Right atrium auricular region (tissue), 2 donors: ENCODE measurements at regions not wholly inside any gene's neighbourhood (a gene's known extent, or its start where the extent isn't known, plus 50 kb on each side); places are given as distances from the start of the nearest gene placed in this dataset.

Source experiments
- DNase-seq: peaks from one replicate; pipeline ENCODE4 v3.0.0-alpha.2; 2019; ENCODE audit warnings: low spot score
- H3K27ac ChIP-seq, 2 donors: fragments of 200-600 bp; sonication (generic); 1 replicate in 1 of 2; 2 replicates in 1 of 2; pipeline ENCODE4 v1.5.1; 2016 to 2019
- H3K27me3 ChIP-seq, 2 donors: fragments of 200-600 bp; sonication (generic); one replicate each; pipeline versions ENCODE4 v1.5.1 to v1.6.0; 2017 to 2019
- H3K36me3 ChIP-seq: fragments of 200-600 bp; sonication (generic); one replicate; pipeline ENCODE4 v1.5.1; 2016
- H3K4me1 ChIP-seq, 2 donors: fragments of 200-600 bp; sonication (generic); one replicate each; pipeline versions ENCODE4 v1.5.1 to v1.6.0; 2017 to 2019
- H3K4me3 ChIP-seq, 2 donors: fragments of 200-600 bp; sonication (generic); 1 replicate in 1 of 2; 2 replicates in 1 of 2; pipeline ENCODE4 v1.5.1; 2017 to 2019; ENCODE audit warnings: mild to moderate bottlenecking in 1 of 2, moderate library complexity in 1 of 2
- H3K9me3 ChIP-seq, 2 donors: fragments of 200-600 bp; sonication (generic); one replicate each; pipeline ENCODE4 v1.5.1; 2019
- TF ChIP-seq, protein P1 (sequence below), 2 donors: fragments of 200-600 bp; sonication (generic); IDR thresholded peaks; one replicate each; pipeline ENCODE4 v1.5.1; 2019; ENCODE audit warnings: antibody characterized with exemption in 2 of 2

DNA sequence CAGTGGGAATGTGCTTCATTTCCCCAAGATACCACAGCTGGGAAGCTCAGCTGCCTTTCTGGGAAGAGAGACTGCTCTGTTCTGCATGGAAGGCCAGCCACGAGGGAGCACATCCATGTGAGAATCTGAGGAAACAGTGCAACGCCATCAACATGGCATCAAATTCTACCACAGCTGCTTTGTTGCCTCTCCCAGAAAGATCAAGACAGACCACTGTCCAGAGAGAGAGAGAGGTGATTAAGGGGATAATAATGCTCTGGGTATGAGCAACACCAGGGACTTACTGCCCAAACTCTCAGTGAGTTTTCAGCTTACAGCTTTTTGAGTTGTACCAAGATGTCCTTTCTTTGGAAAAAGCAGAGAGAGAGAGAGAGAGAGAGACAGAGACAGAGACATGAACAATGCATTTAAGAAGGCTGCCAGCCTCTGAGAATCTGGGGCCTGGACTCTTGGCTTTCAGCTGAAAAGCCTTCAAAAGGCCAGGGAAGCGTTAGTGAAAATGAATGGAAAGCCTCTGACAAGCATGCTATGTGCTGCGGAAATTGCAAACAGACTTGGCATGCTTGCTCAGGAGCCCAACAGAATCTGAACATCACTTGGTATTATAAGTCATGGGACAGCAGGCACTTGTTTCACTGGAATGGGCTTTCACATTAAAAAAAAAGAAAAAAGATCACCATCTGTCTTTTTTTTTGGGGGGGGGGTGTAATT is 223.1 kb downstream of the MAP2K6 start:
- TF ChIP-seq, protein P1, sequence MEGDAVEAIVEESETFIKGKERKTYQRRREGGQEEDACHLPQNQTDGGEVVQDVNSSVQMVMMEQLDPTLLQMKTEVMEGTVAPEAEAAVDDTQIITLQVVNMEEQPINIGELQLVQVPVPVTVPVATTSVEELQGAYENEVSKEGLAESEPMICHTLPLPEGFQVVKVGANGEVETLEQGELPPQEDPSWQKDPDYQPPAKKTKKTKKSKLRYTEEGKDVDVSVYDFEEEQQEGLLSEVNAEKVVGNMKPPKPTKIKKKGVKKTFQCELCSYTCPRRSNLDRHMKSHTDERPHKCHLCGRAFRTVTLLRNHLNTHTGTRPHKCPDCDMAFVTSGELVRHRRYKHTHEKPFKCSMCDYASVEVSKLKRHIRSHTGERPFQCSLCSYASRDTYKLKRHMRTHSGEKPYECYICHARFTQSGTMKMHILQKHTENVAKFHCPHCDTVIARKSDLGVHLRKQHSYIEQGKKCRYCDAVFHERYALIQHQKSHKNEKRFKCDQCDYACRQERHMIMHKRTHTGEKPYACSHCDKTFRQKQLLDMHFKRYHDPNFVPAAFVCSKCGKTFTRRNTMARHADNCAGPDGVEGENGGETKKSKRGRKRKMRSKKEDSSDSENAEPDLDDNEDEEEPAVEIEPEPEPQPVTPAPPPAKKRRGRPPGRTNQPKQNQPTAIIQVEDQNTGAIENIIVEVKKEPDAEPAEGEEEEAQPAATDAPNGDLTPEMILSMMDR (IDR thresholded peaks at IDR 0.05): no peak
- Histone ChIP-seq H3K27ac (no peak overlapping the region), H3K4me1 (no peaks in the 10 kb centered on the region), H3K27me3 (no peaks in the 10 kb centered on the region), H3K36me3 (no peaks in the 10 kb centered on the region), H3K4me3 (no peak overlapping the region), H3K9me3 (no peaks in the 10 kb centered on the region)
- no peak for DNase-seq

GRCh38 chr17:69639096-69639495 is 224.6 kb downstream of the MAP2K6 start:
- Histone ChIP-seq H3K4me3 (no peak overlapping the region), H3K27me3 (no peaks in the 10 kb centered on the region), H3K4me1 (no peaks in the 10 kb centered on the region), H3K9me3 (no peaks in the 10 kb centered on the region), H3K27ac (no peak overlapping the region), H3K36me3 (no peaks in the 10 kb centered on the region)
- TF ChIP-seq, protein P1 (IDR thresholded peaks at IDR 0.05): no peak
- DNase-seq: no peak

- no peak for DNase-seq
- H3K9me3 ChIP-seq: no peaks in the 10 kb centered on the region
- TF ChIP-seq, protein P1 (IDR thresholded peaks at IDR 0.05): no peak
- H3K27me3 ChIP-seq: no peaks in the 10 kb centered on the region
- H3K4me1 ChIP-seq: no peaks in the 10 kb centered on the region
- H3K27ac ChIP-seq: no peak overlapping the region
- no peaks in the 10 kb centered on the region for H3K36me3 ChIP-seq
- no peak overlapping the region for H3K4me3 ChIP-seq
Measured at GRCh38 chr17:69640073-69640472, 225.6 kb downstream of the MAP2K6 start.

DNA sequence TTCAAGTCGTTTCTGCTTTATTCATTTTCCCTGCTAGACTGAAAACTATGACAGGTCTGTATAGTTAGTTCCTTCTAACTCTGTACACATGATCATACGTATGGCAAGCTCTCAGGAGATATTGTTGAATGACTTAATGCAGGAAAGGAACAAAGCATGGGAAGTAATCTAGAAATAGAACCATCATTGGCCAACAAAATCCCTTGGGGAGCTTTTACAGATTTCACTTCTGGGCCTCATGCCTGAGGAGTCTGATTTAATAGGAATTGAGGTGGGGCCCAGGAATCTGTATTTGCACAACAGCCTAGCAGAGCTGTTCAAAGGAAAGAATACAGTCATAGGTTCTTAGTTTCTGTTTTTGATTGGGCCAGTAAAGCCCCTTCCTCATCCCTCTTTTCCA is 229.2 kb downstream of the MAP2K6 start:
- no peaks in the 10 kb centered on the region for H3K4me1 ChIP-seq
- no peaks in the 10 kb centered on the region for H3K36me3 ChIP-seq
- no peaks in the 10 kb centered on the region for H3K27me3 ChIP-seq
- DNase-seq: no peak
- H3K4me3 ChIP-seq: no peak overlapping the region
- TF ChIP-seq, protein P1 (IDR thresholded peaks at IDR 0.05): no peak
- H3K9me3 ChIP-seq: no peaks in the 10 kb centered on the region
- no peak overlapping the region for H3K27ac ChIP-seq

DNA sequence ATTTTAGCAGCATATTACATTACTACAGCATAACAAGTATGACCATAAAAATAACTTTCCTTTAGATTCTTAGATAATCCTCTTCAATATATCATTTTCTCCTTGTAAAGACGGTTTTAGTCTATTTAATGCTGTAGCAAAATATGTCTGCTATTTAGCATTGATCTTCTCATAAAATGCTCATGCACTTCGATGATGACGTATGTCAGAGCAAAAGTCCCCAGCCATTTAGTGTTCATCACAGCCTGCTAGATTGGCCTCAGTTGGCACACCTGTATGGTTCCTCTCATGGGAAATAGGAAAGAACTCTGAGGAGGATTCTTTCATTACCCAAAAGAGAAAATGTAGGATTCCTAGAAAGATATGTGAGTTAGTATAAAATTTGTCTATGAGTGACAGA is 232.2 kb downstream of the MAP2K6 start:
- no peak for DNase-seq
- Histone ChIP-seq H3K4me1 (no peaks in the 10 kb centered on the region), H3K36me3 (no peaks in the 10 kb centered on the region), H3K27me3 (no peaks in the 10 kb centered on the region), H3K27ac (no peak overlapping the region), H3K9me3 (no peaks in the 10 kb centered on the region), H3K4me3 (no peak overlapping the region)
- TF ChIP-seq, protein P1 (IDR thresholded peaks at IDR 0.05): no peak

GRCh38 chr17:69650881-69651280 is 236.4 kb downstream of the MAP2K6 start:
- H3K27ac ChIP-seq: no peak overlapping the region
- no peaks in the 10 kb centered on the region for H3K4me1 ChIP-seq
- H3K9me3 ChIP-seq: no peaks in the 10 kb centered on the region
- no peaks in the 10 kb centered on the region for H3K36me3 ChIP-seq
- H3K27me3 ChIP-seq: no peaks in the 10 kb centered on the region
- DNase-seq: no peak
- TF ChIP-seq, protein P1 (IDR thresholded peaks at IDR 0.05): no peak
- H3K4me3 ChIP-seq: no peak overlapping the region
